SK-N-SH treated with all-trans-retinoic acid at 6 μM for 48 hours (cell line): ENCODE measurements at regions not wholly inside any gene's neighbourhood (a gene's known extent, or its start where the extent isn't known, plus 50 kb on each side); places are given as distances from the start of the nearest gene placed in this dataset.

ENCODE experiments used
- ATAC-seq: fragments of 200-7000 bp; cut with Tn5 transposase; 3 replicates; pipeline ENCODE4 v1.9.1; 2020; ENCODE audit warnings: mild to moderate bottlenecking, moderate library complexity
- ARNTL ChIP-seq: fragments of 450-650 bp; formaldehyde crosslinking; IDR thresholded peaks from 2 replicates; pipeline ENCODE4 v1.5.0; 2020; ENCODE audit warnings: low read depth, mild to moderate bottlenecking, moderate library complexity, borderline replicate concordance
- CREB5 ChIP-seq: fragments of 250-450 bp; sonication (Bioruptor Pico); IDR thresholded peaks from 2 replicates; pipeline ENCODE4 v1.5.1; 2020; ENCODE audit warnings: low read depth, mild to moderate bottlenecking, moderate library complexity
- CSDC2 ChIP-seq: fragments of 250-450 bp; sonication (Bioruptor Pico); IDR thresholded peaks from 2 replicates; pipeline ENCODE4 v1.5.0; 2020; ENCODE audit warnings: mild to moderate bottlenecking, moderate library complexity
- CSRNP3 ChIP-seq: fragments of 250-450 bp; sonication (Bioruptor Pico); IDR thresholded peaks from 2 replicates; pipeline ENCODE4 v1.5.1; 2021; ENCODE audit warnings: mild to moderate bottlenecking, moderate library complexity
- ESRRG ChIP-seq: fragments of 250-450 bp; sonication (Bioruptor Pico); IDR thresholded peaks from 2 replicates; pipeline ENCODE4 v1.6.1; 2021; ENCODE audit warnings: mild to moderate bottlenecking
- GLIS3 ChIP-seq: fragments of 250-450 bp; sonication (Bioruptor Pico); IDR thresholded peaks from 2 replicates; pipeline ENCODE4 v1.5.0; 2020; ENCODE audit warnings: mild to moderate bottlenecking, moderate library complexity
- ISL1 ChIP-seq: fragments of 250-450 bp; sonication (Bioruptor Pico); IDR thresholded peaks from 2 replicates; pipeline ENCODE4 v2.1.2; 2022; ENCODE audit warnings: mild to moderate bottlenecking, moderate library complexity
- OSR1 ChIP-seq: fragments of 250-450 bp; sonication (Bioruptor Pico); IDR thresholded peaks from 2 replicates; pipeline ENCODE4 v1.8.0; 2022; ENCODE audit warnings: moderate library complexity, mild to moderate bottlenecking, inconsistent platforms
- PATZ1 ChIP-seq: fragments of 250-450 bp; sonication (Bioruptor Pico); IDR thresholded peaks from 2 replicates; pipeline ENCODE4 v1.8.0; 2020; ENCODE audit warnings: mild to moderate bottlenecking, moderate library complexity, borderline replicate concordance
- POU6F1 ChIP-seq: fragments of 250-450 bp; sonication (Bioruptor Pico); IDR thresholded peaks from 2 replicates; pipeline ENCODE4 v1.8.0; 2021; ENCODE audit warnings: low read depth, mild to moderate bottlenecking, moderate library complexity, borderline replicate concordance
- PPARA ChIP-seq: fragments of 250-450 bp; sonication (Bioruptor Pico); IDR thresholded peaks from 2 replicates; pipeline ENCODE4 v1.5.0; 2020; ENCODE audit warnings: mild to moderate bottlenecking, borderline replicate concordance
- RARB ChIP-seq: fragments of 250-450 bp; sonication (Bioruptor Pico); IDR thresholded peaks from 2 replicates; pipeline ENCODE4 v1.8.0; 2021; ENCODE audit warnings: mild to moderate bottlenecking, moderate library complexity
- SNAI2 ChIP-seq: fragments of 250-450 bp; sonication (Bioruptor Pico); IDR thresholded peaks from 2 replicates; pipeline ENCODE4 v1.5.0; 2020; ENCODE audit warnings: mild to moderate bottlenecking, moderate library complexity
- TCF4 ChIP-seq: fragments of 250-450 bp; sonication (Bioruptor Pico); IDR thresholded peaks from 2 replicates; pipeline ENCODE4 v1.8.0; 2021; ENCODE audit warnings: mild to moderate bottlenecking, moderate library complexity, borderline replicate concordance
- TSHZ2 ChIP-seq: fragments of 250-450 bp; sonication (Bioruptor Pico); IDR thresholded peaks from 2 replicates; pipeline ENCODE4 v1.5.0; 2020; ENCODE audit warnings: mild to moderate bottlenecking, moderate library complexity
- ZC3H10 ChIP-seq: fragments of 250-450 bp; sonication (Bioruptor Pico); IDR thresholded peaks from 2 replicates; pipeline ENCODE4 v1.5.1; 2021; ENCODE audit warnings: mild to moderate bottlenecking, moderate library complexity
- ZFP3 ChIP-seq: fragments of 250-450 bp; sonication (Bioruptor Pico); IDR thresholded peaks from 2 replicates; pipeline ENCODE4 v1.5.0; 2020; ENCODE audit warnings: mild to moderate bottlenecking, moderate library complexity
- ZFP30 ChIP-seq: fragments of 450-650 bp; formaldehyde crosslinking; IDR thresholded peaks from 2 replicates; pipeline ENCODE4 v1.5.0; 2022; ENCODE audit warnings: mild to moderate bottlenecking, moderate library complexity
- ZNF565 ChIP-seq: fragments of 450-650 bp; formaldehyde crosslinking; conservative IDR thresholded peaks from 2 replicates; pipeline ENCODE4 v1.5.0; 2020; ENCODE audit warnings: low read depth, mild to moderate bottlenecking, moderate library complexity
- ZNF70 ChIP-seq: fragments of 450-650 bp; formaldehyde crosslinking; IDR thresholded peaks from 2 replicates; pipeline ENCODE4 v1.5.0; 2020; ENCODE audit warnings: mild to moderate bottlenecking, moderate library complexity
- ZNF8 ChIP-seq: fragments of 450-650 bp; formaldehyde crosslinking; IDR thresholded peaks from 2 replicates; pipeline ENCODE4 v1.5.0; 2020; ENCODE audit warnings: mild to moderate bottlenecking, moderate library complexity

GRCh38 chr21:20250337-20250736 lies 747.9 kb upstream of the NCAM2 start:
- TF ChIP-seq SNAI2 (CRISPR knock-in tag) (no peak), ESRRG (CRISPR knock-in tag) (no peak), ZNF70 (CRISPR knock-in tag) (no peak), ZNF8 (CRISPR knock-in tag) (no peak), ZFP3 (CRISPR knock-in tag) (no peak), ZNF565 (CRISPR knock-in tag) (no peak), PATZ1 (CRISPR knock-in tag) (no peak), GLIS3 (CRISPR knock-in tag) (no peak), TCF4 (CRISPR knock-in tag) (no peak), ZC3H10 (CRISPR knock-in tag) (no peak), ZFP30 (CRISPR knock-in tag) (no peak)
- ATAC-seq: no peak

- TF ChIP-seq ZFP30 (CRISPR knock-in tag): no peak
- no peak for TF ChIP-seq ZNF565 (CRISPR knock-in tag)
- no peak for TF ChIP-seq ZFP3 (CRISPR knock-in tag)
- TF ChIP-seq ARNTL: no peak
- no peak for TF ChIP-seq ESRRG (CRISPR knock-in tag)
- TF ChIP-seq ISL1 (CRISPR knock-in tag): no peak
- no peak for TF ChIP-seq ZNF8 (CRISPR knock-in tag)
- TF ChIP-seq SNAI2 (CRISPR knock-in tag): no peak
- no peak for TF ChIP-seq TSHZ2 (CRISPR knock-in tag)
- no peak for TF ChIP-seq PATZ1 (CRISPR knock-in tag)
- TF ChIP-seq CSDC2 (CRISPR knock-in tag): no peak
- no peak for ATAC-seq
These were observed 744.9 kb upstream of the NCAM2 start for GRCh38 chr21:20253261-20253660.

- TF ChIP-seq CSRNP3 (no peak), ARNTL (no peak), ZFP3 (CRISPR knock-in tag) (no peak), TCF4 (CRISPR knock-in tag) (no peak), RARB (no peak), ISL1 (CRISPR knock-in tag) (no peak), OSR1 (no peak), CREB5 (CRISPR knock-in tag) (no peak), GLIS3 (CRISPR knock-in tag) (no peak), ZFP30 (CRISPR knock-in tag) (no peak), PPARA (CRISPR knock-in tag) (no peak), PATZ1 (CRISPR knock-in tag) (no peak), POU6F1 (no peak)
- TF ChIP-seq, all 23 proteins: peak for 0
- no peak for ATAC-seq
These were observed 743.2 kb upstream of the NCAM2 start for GRCh38 chr21:20254964-20255363.
